ENCODE measurements at regions not wholly inside any gene's neighbourhood (a gene's known extent, or its start where the extent isn't known, plus 50 kb on each side); places are given as distances from the start of the nearest gene placed in this dataset.
A peak's percentile ranks its signal among the peaks of the same experiment; 100 is the strongest.
"Not testable (repeated sequence)": the region's sequence is repeated elsewhere in the genome, so short reads cannot be mapped to it uniquely, and the experiment has no call there.

- Histone ChIP-seq H3K27ac (no peak overlapping the region), H3K36me3 (no peaks in the 10 kb centered on the region), H3K4me1 (no peaks in the 10 kb centered on the region), H3K9me3 (no peaks in the 10 kb centered on the region), H3K27me3 (ENCODE audit: low read depth) (no peaks in the 10 kb centered on the region), H3K4me3 (no peak overlapping the region)
- intact Hi-C loops (cut with DNase I), result no loop called here
- DNase-seq (no peak), ATAC-seq (no peak)
- TF ChIP-seq CTCF (IDR thresholded peaks at IDR 0.05), result no peak
Measured at GRCh38 chr12:30296486-30296885, 399.2 kb downstream of the IPO8 start.

DNA sequence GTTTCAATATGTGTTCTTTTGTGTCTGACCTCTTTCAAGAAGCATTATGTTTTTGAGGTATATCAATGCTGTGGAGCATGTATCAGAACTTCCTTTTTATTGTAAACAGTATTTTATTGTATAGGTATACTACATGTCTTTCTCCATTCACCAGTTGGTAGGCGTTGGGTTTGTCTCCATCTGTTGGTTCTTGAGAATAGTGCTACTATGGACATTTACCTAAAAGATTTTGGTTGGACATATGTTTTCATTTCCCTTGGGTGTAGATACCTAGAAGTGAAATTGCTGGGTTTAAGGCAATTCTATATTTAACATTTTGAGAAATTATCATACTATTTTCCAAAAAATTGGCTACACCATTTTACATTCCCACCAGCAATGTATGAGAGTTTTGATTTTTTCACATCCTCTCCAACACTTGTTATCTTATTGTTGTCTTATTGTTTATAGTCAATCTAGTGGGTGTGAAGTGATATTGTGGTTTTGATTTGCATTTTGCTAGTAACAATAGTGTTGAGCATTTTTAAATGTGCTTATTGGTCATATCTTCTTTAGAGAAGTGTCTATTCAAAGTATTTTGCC, 409.2 kb downstream of the IPO8 start:
- H3K4me3 ChIP-seq, result no peak overlapping the region
- TF ChIP-seq CTCF (IDR thresholded peaks at IDR 0.05), result peak; percentile 29
- no peaks in the 10 kb centered on the region for H3K36me3 ChIP-seq
- H3K27me3 ChIP-seq (ENCODE audit: low read depth), result no peaks in the 10 kb centered on the region
- ATAC-seq, result no peak
- H3K4me1 ChIP-seq, result no peaks in the 10 kb centered on the region
- no peak overlapping the region for H3K27ac ChIP-seq
- no peaks in the 10 kb centered on the region for H3K9me3 ChIP-seq
- intact Hi-C loops (cut with DNase I), result no loop called here
- no peak for DNase-seq

- no peaks in the 10 kb centered on the region for H3K9me3 ChIP-seq
- intact Hi-C loops (cut with DNase I), result no loop called here
- ATAC-seq (no peak), DNase-seq (no peak)
- H3K36me3 ChIP-seq, result no peaks in the 10 kb centered on the region
- H3K4me1 ChIP-seq, result no peaks in the 10 kb centered on the region
- no peak overlapping the region for H3K4me3 ChIP-seq
- H3K27ac ChIP-seq, result no peak overlapping the region
- no peak for TF ChIP-seq CTCF (IDR thresholded peaks at IDR 0.05)
- no peaks in the 10 kb centered on the region for H3K27me3 ChIP-seq (ENCODE audit: low read depth)
Measured at GRCh38 chr12:30278401-30278800, 417.3 kb downstream of the IPO8 start.

DNA sequence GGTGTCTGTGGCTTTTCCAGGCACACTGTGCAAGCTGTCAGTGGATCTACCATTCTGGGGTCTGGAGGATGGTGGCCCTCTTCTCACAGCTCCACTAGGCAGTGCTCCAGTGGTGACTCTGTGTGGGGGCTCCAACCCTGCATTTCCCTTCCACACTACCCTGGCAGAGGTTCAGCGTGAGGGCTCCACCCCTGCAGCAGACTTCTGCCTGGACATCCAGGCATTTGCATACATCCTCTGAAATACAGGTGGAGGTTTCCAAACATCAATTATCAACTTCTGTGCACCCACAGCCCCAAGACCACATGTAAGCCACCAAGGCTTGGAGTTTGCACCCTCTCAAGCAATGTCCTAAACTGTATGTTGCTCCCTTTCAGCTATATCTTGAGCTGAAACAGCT, 423.2 kb downstream of the IPO8 start:
- H3K27me3 ChIP-seq (ENCODE audit: low read depth); ATAC-seq; H3K4me3 ChIP-seq; H3K4me1 ChIP-seq; H3K9me3 ChIP-seq; intact Hi-C loops (cut with DNase I); H3K27ac ChIP-seq; DNase-seq; H3K36me3 ChIP-seq: not testable (repeated sequence)

DNA sequence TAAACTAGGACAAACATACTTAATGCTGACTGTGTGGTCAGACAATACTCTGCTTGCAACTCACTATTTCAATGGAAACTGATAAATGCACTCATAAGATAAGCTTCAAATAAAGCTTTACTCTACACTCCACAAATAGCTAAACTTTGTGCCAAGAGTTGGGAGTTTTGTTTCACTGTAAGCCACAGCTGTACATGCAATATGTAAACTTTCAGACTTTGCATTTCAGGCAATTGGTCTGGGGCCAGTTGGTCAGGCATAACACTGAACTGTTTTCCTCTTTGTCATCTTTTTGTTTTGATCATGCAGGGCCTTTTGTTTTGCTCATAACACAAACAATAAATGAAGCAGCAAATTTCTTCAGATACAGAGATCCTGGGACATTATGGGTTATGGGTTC, 426.2 kb downstream of the IPO8 start:
- no peak overlapping the region for H3K4me3 ChIP-seq
- H3K27ac ChIP-seq, result no peak overlapping the region
- no peaks in the 10 kb centered on the region for H3K4me1 ChIP-seq
- H3K27me3 ChIP-seq (ENCODE audit: low read depth), result no peaks in the 10 kb centered on the region
- no peak for TF ChIP-seq CTCF (IDR thresholded peaks at IDR 0.05)
- H3K9me3 ChIP-seq, result no peaks in the 10 kb centered on the region
- intact Hi-C loops (cut with DNase I), result no loop called here
- DNase-seq, result no peak
- no peak for ATAC-seq
- no peaks in the 10 kb centered on the region for H3K36me3 ChIP-seq

- no peak overlapping the region for H3K4me3 ChIP-seq
- H3K27ac ChIP-seq, result no peak overlapping the region
- DNase-seq, result no peak
- H3K4me1 ChIP-seq, result no peaks in the 10 kb centered on the region
- H3K36me3 ChIP-seq, result no peaks in the 10 kb centered on the region
- TF ChIP-seq CTCF (IDR thresholded peaks at IDR 0.05), result no peak
- no peaks in the 10 kb centered on the region for H3K9me3 ChIP-seq
- no peaks in the 10 kb centered on the region for H3K27me3 ChIP-seq (ENCODE audit: low read depth)
- intact Hi-C loops (cut with DNase I), result no loop called here
- no peak for ATAC-seq
Measured at GRCh38 chr12:30268041-30268440, 427.6 kb downstream of the IPO8 start.

All from lower lobe of right lung (tissue), 2 donors.